Mesothelial cell of epicardium (in vitro differentiated cells): ENCODE measurements at regions not wholly inside any gene's neighbourhood (a gene's known extent, or its start where the extent isn't known, plus 50 kb on each side); places are given as distances from the start of the nearest gene placed in this dataset.
A peak's percentile ranks its signal among the peaks of the same experiment; 100 is the strongest.

Experiments used
- DNase-seq, 2 experiments: peaks; one replicate each; pipeline ENCODE4 v3.0.0; 2021; ENCODE audit warnings: low spot score in 2 of 2; ENCODE audit not compliant: unreplicated experiment in 2 of 2
- H3K27ac Mint-ChIP-seq: 2 replicates; pipeline ENCODE4 v1.8.0; 2021; ENCODE audit warnings: mixed read lengths
- H3K27me3 Mint-ChIP-seq: 2 replicates; pipeline ENCODE4 v1.8.0; 2021; ENCODE audit warnings: low read depth, mixed read lengths
- H3K36me3 Mint-ChIP-seq: 2 replicates; pipeline ENCODE4 v1.8.0; 2021; ENCODE audit warnings: mixed read lengths
- H3K4me1 Mint-ChIP-seq: 2 replicates; pipeline ENCODE4 v1.8.0; 2021; ENCODE audit warnings: mixed read lengths
- H3K4me3 Mint-ChIP-seq: 2 replicates; pipeline ENCODE4 v1.8.0; 2021; ENCODE audit warnings: mild to moderate bottlenecking, moderate library complexity, mixed read lengths
- H3K9me3 Mint-ChIP-seq: 2 replicates; pipeline ENCODE4 v1.8.0; 2021; ENCODE audit warnings: mixed read lengths
- CTCF ChIP-seq: fragments of 200-600 bp; sonication (generic); IDR thresholded peaks from one replicate; pipeline ENCODE4 v1.5.0; 2021; ENCODE audit warnings: antibody characterized with exemption; ENCODE audit not compliant: unreplicated experiment

- Mint-ChIP-seq H3K27ac (no peak overlapping the region), H3K9me3 (peaks cover 9% of the 10 kb centered on the region), H3K4me3 (no peak overlapping the region), H3K36me3 (peaks cover 5% of the 10 kb centered on the region), H3K4me1 (peaks cover 18% of the 10 kb centered on the region), H3K27me3 (no peaks in the 10 kb centered on the region)
- TF ChIP-seq CTCF, result no peak
- no peak for DNase-seq
These were observed 1642.7 kb upstream of the WWC1 start for GRCh38 chr5:166648736-166649135.

GRCh38 chr5:166649676-166650075 is 1641.8 kb upstream of the WWC1 start:
- Mint-ChIP-seq H3K4me3 (no peak overlapping the region), H3K9me3 (peaks cover 19% of the 10 kb centered on the region), H3K27ac (peak overlapping the region; percentile 30), H3K27me3 (no peaks in the 10 kb centered on the region), H3K4me1 (peaks cover 11% of the 10 kb centered on the region), H3K36me3 (peaks cover 6% of the 10 kb centered on the region)
- TF ChIP-seq CTCF, result no peak
- no peak for DNase-seq

- H3K4me3 Mint-ChIP-seq, result no peak overlapping the region
- peaks cover 19% of the 10 kb centered on the region for H3K9me3 Mint-ChIP-seq
- H3K36me3 Mint-ChIP-seq, result peaks cover 6% of the 10 kb centered on the region
- H3K27me3 Mint-ChIP-seq, result no peaks in the 10 kb centered on the region
- no peak for TF ChIP-seq CTCF
- no peak for DNase-seq
- no peak overlapping the region for H3K27ac Mint-ChIP-seq
- peaks cover 11% of the 10 kb centered on the region for H3K4me1 Mint-ChIP-seq
These were observed 1640.2 kb upstream of the WWC1 start for GRCh38 chr5:166651234-166651633.

DNA sequence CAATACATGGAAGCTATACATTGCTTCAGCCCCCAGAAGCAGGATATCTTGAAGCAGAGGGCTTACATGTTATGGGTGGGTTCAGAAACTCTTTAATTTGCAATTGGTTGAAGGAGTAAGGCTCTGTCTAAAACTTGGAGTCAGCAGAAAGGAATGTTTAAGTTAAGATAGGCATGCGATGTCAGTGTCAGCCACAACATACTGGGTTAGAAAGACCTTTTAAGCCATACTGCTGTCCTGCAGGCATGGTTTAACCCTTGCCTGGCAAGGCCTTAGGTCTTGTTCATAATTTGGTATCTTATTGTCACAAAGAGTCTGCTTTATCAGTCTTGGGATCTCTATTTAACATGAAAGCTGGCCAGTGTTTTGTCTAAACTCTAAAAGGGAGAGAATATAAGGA is 1619.6 kb upstream of the WWC1 start:
- Mint-ChIP-seq H3K9me3 (peaks cover 7% of the 10 kb centered on the region), H3K4me3 (no peak overlapping the region), H3K27ac (peak overlapping the region; percentile 94), H3K4me1 (peaks cover 31% of the 10 kb centered on the region), H3K36me3 (no peaks in the 10 kb centered on the region), H3K27me3 (no peaks in the 10 kb centered on the region)
- DNase-seq, result no peak
- TF ChIP-seq CTCF, result no peak

DNA sequence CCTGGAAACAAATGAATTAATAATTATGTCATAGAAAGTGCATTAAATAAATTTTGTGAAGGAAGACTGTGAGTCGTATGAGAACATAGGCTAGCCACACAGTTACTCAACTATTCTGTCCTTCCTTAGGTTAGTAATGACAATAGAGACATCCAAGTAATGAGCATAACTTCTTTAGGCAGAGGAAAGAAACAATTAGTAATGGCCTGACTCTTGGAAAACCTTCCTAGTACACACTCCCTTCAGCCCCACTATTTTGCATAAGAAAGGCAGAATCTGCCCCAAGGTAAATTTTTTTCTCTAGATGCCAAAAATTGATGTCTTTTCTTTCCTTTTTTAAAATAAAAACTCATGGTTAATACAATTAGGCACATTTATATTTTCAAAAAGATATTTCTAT is 1619.0 kb upstream of the WWC1 start:
- Mint-ChIP-seq H3K4me1 (peaks cover 29% of the 10 kb centered on the region), H3K36me3 (no peaks in the 10 kb centered on the region), H3K9me3 (peaks cover 7% of the 10 kb centered on the region), H3K4me3 (no peak overlapping the region), H3K27ac (peak overlapping the region; percentile 94), H3K27me3 (no peaks in the 10 kb centered on the region)
- no peak for TF ChIP-seq CTCF
- DNase-seq, result no peak

DNA sequence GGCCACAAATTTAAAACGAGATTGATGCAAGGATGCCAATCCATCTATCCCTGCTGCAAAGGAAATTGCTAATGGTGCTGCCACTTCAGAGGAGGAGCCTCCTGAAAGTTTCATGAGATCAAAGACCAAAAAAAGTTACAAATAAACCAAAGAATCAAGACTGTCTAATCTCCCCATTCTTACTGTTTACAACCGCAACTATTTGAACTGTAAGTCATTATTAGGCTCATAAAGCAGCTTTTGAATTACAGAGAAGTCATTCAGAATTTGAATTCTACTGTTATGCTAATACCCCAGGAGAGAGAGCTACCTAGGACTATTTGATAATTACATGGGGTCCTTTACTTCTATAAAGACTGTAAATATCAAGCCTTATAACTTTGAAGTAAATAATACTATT is 1613.6 kb upstream of the WWC1 start:
- H3K9me3 Mint-ChIP-seq, result peaks cover 11% of the 10 kb centered on the region
- H3K27me3 Mint-ChIP-seq, result no peaks in the 10 kb centered on the region
- H3K4me1 Mint-ChIP-seq, result peaks cover 21% of the 10 kb centered on the region
- peak overlapping the region; percentile 35 for H3K27ac Mint-ChIP-seq
- no peak overlapping the region for H3K4me3 Mint-ChIP-seq
- TF ChIP-seq CTCF, result no peak
- no peaks in the 10 kb centered on the region for H3K36me3 Mint-ChIP-seq
- no peak for DNase-seq
